ENCODE measurements at regions not wholly inside any gene's neighbourhood (a gene's known extent, or its start where the extent isn't known, plus 50 kb on each side); places are given as distances from the start of the nearest gene placed in this dataset.
A peak's percentile ranks its signal among the peaks of the same experiment; 100 is the strongest.

GRCh38 chr15:46061002-46061401, 426.2 kb downstream of the SQOR start:
- peaks cover 3% of the 10 kb centered on the region for H3K27me3 Mint-ChIP-seq (ENCODE audit: low read depth, poor library complexity)
- no peaks in the 10 kb centered on the region for H3K36me3 Mint-ChIP-seq (ENCODE audit: low read depth)

GRCh38 chr15:46077220-46077619, 442.4 kb downstream of the SQOR start:
- peaks cover 47% of the 10 kb centered on the region for H3K4me1 Mint-ChIP-seq
- H3K36me3 Mint-ChIP-seq (ENCODE audit: low read depth): no peaks in the 10 kb centered on the region
- no peaks in the 10 kb centered on the region for H3K9me3 Mint-ChIP-seq
- no peak for TF ChIP-seq CTCF (IDR thresholded peaks at IDR 0.05)
- H3K27me3 Mint-ChIP-seq (ENCODE audit: low read depth, poor library complexity): no peaks in the 10 kb centered on the region
- DNase-seq: no peak
- no peak overlapping the region for H3K4me3 Mint-ChIP-seq
- no peak overlapping the region for H3K27ac Mint-ChIP-seq

More at GRCh38 chr15:46061002-46061401, 426.2 kb downstream of the SQOR start:
- no peak overlapping the region for H3K4me3 Mint-ChIP-seq
- no peaks in the 10 kb centered on the region for H3K4me1 Mint-ChIP-seq
- TF ChIP-seq CTCF (IDR thresholded peaks at IDR 0.05): no peak
- DNase-seq: no peak
- H3K27ac Mint-ChIP-seq: no peak overlapping the region
- H3K9me3 Mint-ChIP-seq: no peaks in the 10 kb centered on the region

- no peak for TF ChIP-seq CTCF (IDR thresholded peaks at IDR 0.05)
- no peaks in the 10 kb centered on the region for H3K9me3 Mint-ChIP-seq
- no peak overlapping the region for H3K27ac Mint-ChIP-seq
- H3K36me3 Mint-ChIP-seq (ENCODE audit: low read depth): no peaks in the 10 kb centered on the region
- H3K4me1 Mint-ChIP-seq: peaks cover 62% of the 10 kb centered on the region
- no peak overlapping the region for H3K4me3 Mint-ChIP-seq
- H3K27me3 Mint-ChIP-seq (ENCODE audit: low read depth, poor library complexity): no peaks in the 10 kb centered on the region
- DNase-seq: no peak
Observed at GRCh38 chr15:46079046-46079445, 444.2 kb downstream of the SQOR start.

- no peak for TF ChIP-seq CTCF (IDR thresholded peaks at IDR 0.05)
- H3K4me1 Mint-ChIP-seq: peaks cover 62% of the 10 kb centered on the region
- H3K9me3 Mint-ChIP-seq: no peaks in the 10 kb centered on the region
- peak overlapping the region; percentile 85 for H3K27ac Mint-ChIP-seq
- no peaks in the 10 kb centered on the region for H3K27me3 Mint-ChIP-seq (ENCODE audit: low read depth, poor library complexity)
- H3K36me3 Mint-ChIP-seq (ENCODE audit: low read depth): no peaks in the 10 kb centered on the region
- peak; percentile 54 for DNase-seq
- no peak overlapping the region for H3K4me3 Mint-ChIP-seq
Observed at GRCh38 chr15:46080016-46080415, 445.2 kb downstream of the SQOR start.

- H3K27ac Mint-ChIP-seq: no peak overlapping the region
- no peak for TF ChIP-seq CTCF (IDR thresholded peaks at IDR 0.05)
- H3K27me3 Mint-ChIP-seq (ENCODE audit: low read depth, poor library complexity): peaks cover 11% of the 10 kb centered on the region
- H3K4me1 Mint-ChIP-seq: peaks cover 9% of the 10 kb centered on the region
- no peaks in the 10 kb centered on the region for H3K36me3 Mint-ChIP-seq (ENCODE audit: low read depth)
- peaks cover 9% of the 10 kb centered on the region for H3K9me3 Mint-ChIP-seq
- no peak overlapping the region for H3K4me3 Mint-ChIP-seq
- DNase-seq: no peak
Observed at GRCh38 chr15:46088486-46089445, 453.9 kb downstream of the SQOR start.

Data from nephron progenitor cell (in vitro differentiated cells).